ENCODE measurements at regions not wholly inside any gene's neighbourhood (a gene's known extent, or its start where the extent isn't known, plus 50 kb on each side); places are given as distances from the start of the nearest gene placed in this dataset.

- TF ChIP-seq CTCF (tag by site-specific recombination; IDR thresholded peaks at IDR 0.05) (no peak), BCL11A (tag by site-specific recombination; IDR thresholded peaks at IDR 0.05; ENCODE audit: low read depth) (no peak), ZNF280D (tag by site-specific recombination; IDR thresholded peaks at IDR 0.05) (no peak), ZNF223 (tag by site-specific recombination; IDR thresholded peaks at IDR 0.05) (no peak), ZNF292 (tag by site-specific recombination; IDR thresholded peaks at IDR 0.05; ENCODE audit: borderline replicate concordance, low read depth) (no peak), YY1 (tag by site-specific recombination; IDR thresholded peaks at IDR 0.05) (no peak), MEIS1 (CRISPR knock-in tag; IDR thresholded peaks at IDR 0.05; ENCODE audit: borderline replicate concordance) (no peak)
- TF ChIP-seq, protein P1, sequence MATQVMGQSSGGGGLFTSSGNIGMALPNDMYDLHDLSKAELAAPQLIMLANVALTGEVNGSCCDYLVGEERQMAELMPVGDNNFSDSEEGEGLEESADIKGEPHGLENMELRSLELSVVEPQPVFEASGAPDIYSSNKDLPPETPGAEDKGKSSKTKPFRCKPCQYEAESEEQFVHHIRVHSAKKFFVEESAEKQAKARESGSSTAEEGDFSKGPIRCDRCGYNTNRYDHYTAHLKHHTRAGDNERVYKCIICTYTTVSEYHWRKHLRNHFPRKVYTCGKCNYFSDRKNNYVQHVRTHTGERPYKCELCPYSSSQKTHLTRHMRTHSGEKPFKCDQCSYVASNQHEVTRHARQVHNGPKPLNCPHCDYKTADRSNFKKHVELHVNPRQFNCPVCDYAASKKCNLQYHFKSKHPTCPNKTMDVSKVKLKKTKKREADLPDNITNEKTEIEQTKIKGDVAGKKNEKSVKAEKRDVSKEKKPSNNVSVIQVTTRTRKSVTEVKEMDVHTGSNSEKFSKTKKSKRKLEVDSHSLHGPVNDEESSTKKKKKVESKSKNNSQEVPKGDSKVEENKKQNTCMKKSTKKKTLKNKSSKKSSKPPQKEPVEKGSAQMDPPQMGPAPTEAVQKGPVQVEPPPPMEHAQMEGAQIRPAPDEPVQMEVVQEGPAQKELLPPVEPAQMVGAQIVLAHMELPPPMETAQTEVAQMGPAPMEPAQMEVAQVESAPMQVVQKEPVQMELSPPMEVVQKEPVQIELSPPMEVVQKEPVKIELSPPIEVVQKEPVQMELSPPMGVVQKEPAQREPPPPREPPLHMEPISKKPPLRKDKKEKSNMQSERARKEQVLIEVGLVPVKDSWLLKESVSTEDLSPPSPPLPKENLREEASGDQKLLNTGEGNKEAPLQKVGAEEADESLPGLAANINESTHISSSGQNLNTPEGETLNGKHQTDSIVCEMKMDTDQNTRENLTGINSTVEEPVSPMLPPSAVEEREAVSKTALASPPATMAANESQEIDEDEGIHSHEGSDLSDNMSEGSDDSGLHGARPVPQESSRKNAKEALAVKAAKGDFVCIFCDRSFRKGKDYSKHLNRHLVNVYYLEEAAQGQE (tag by site-specific recombination; IDR thresholded peaks at IDR 0.05) = no peak
Measured at GRCh38 chr1:244192325-244192724, 141.2 kb downstream of the ZBTB18 start.
